ENCODE measurements at regions not wholly inside any gene's neighbourhood (a gene's known extent, or its start where the extent isn't known, plus 50 kb on each side); places are given as distances from the start of the nearest gene placed in this dataset.

- Histone ChIP-seq H3K36me3 (replicated peaks in 1 of 2) (no peaks in the 10 kb centered on the region), H3K27me3 (peaks cover 23% of the 10 kb centered on the region), H3K4me3 (no peak overlapping the region), H3K27ac (no peak overlapping the region), H3K4me1 (replicated peaks in 1 of 2) (no peaks in the 10 kb centered on the region), H3K9me3 (replicated peaks in 1 of 3) (no peaks in the 10 kb centered on the region)
- TF ChIP-seq CTCF (IDR thresholded peaks at IDR 0.05) = no peak
- TF ChIP-seq POLR2A (IDR thresholded peaks at IDR 0.05) = no peak
- DNase-seq = no peak
- 0 to 3% (median 2%) methylated on average over 13 of the region's 13 CpGs for WGBS, 4 donors
- intact Hi-C loops (cut with DNase I) = no loop called here
These were observed 139.0 kb upstream of the LHX5 start for GRCh38 chr12:113610698-113611097.

GRCh38 chr12:113609692-113610469, 138.2 kb upstream of the LHX5 start:
- H3K36me3 ChIP-seq (replicated peaks in 1 of 2) = no peaks in the 10 kb centered on the region
- no peak for DNase-seq
- no peak for TF ChIP-seq CTCF (IDR thresholded peaks at IDR 0.05)
- TF ChIP-seq POLR2A (IDR thresholded peaks at IDR 0.05) = no peak
- 7 to 11% (median 9%) methylated on average over 14 to 16 of the region's 16 CpGs for WGBS, 4 donors
- peaks cover 23% of the 10 kb centered on the region for H3K27me3 ChIP-seq
- no peak overlapping the region for H3K27ac ChIP-seq
- H3K4me3 ChIP-seq = no peak overlapping the region
- intact Hi-C loops (cut with DNase I) = no loop called here
- no peaks in the 10 kb centered on the region for H3K4me1 ChIP-seq (replicated peaks in 1 of 2)
- no peaks in the 10 kb centered on the region for H3K9me3 ChIP-seq (replicated peaks in 1 of 3)

GRCh38 chr12:113604666-113605065, 133.0 kb upstream of the LHX5 start:
- H3K9me3 ChIP-seq (replicated peaks in 1 of 3) = no peaks in the 10 kb centered on the region
- no peaks in the 10 kb centered on the region for H3K36me3 ChIP-seq (replicated peaks in 1 of 2)
- intact Hi-C loops (cut with DNase I) = no loop called here
- no peak for DNase-seq
- peaks cover 14% of the 10 kb centered on the region for H3K27me3 ChIP-seq
- H3K4me1 ChIP-seq (replicated peaks in 1 of 2) = no peaks in the 10 kb centered on the region
- H3K27ac ChIP-seq = no peak overlapping the region
- TF ChIP-seq POLR2A (IDR thresholded peaks at IDR 0.05) = no peak
- no peak for TF ChIP-seq CTCF (IDR thresholded peaks at IDR 0.05)
- H3K4me3 ChIP-seq = no peak overlapping the region

- WGBS, 4 donors = 40 to 44% (median 42%) methylated on average over 3 of the region's 3 CpGs
These were observed 130.1 kb upstream of the LHX5 start for GRCh38 chr12:113601656-113602263.

More at GRCh38 chr12:113601656-113602263, 130.1 kb upstream of the LHX5 start:
- H3K9me3 ChIP-seq (replicated peaks in 1 of 3) = no peaks in the 10 kb centered on the region
- H3K36me3 ChIP-seq (replicated peaks in 1 of 2) = no peaks in the 10 kb centered on the region
- peaks cover 7% of the 10 kb centered on the region for H3K27me3 ChIP-seq
- H3K4me3 ChIP-seq = no peak overlapping the region
- H3K27ac ChIP-seq = no peak overlapping the region
- intact Hi-C loops (cut with DNase I) = no loop called here
- TF ChIP-seq POLR2A (IDR thresholded peaks at IDR 0.05) = no peak
- no peak for TF ChIP-seq CTCF (IDR thresholded peaks at IDR 0.05)
- DNase-seq = no peak
- H3K4me1 ChIP-seq (replicated peaks in 1 of 2) = no peaks in the 10 kb centered on the region
